GM12878 (cell line): ENCODE measurements at regions not wholly inside any gene's neighbourhood (a gene's known extent, or its start where the extent isn't known, plus 50 kb on each side); places are given as distances from the start of the nearest gene placed in this dataset.

ENCODE experiments used
- ATAC-seq: fragments of 200-7000 bp; cut with Tn5 transposase; 3 replicates; pipeline ENCODE4 v1.9.1; 2020; ENCODE audit warnings: mild to moderate bottlenecking, moderate library complexity
- BruUV-seq: library from RNA; stranded (reverse); fragments of 400-500 nt; replicated peaks from 2 replicates; lab custom pipeline; 2021; lab: Mats Ljungman, UMichigan
- CTCF ChIA-PET: fragments of 300-600 bp; sonication (Branson Sonifier 250); formaldehyde crosslinking; extraction: SDS; loops from one replicate; lab custom pipeline; 2021; ENCODE audit warnings: inconsistent platforms; lab: Yijun Ruan, JAX
- POLR2A ChIA-PET: fragments of 350-600 bp; formaldehyde crosslinking; extraction: SDS; loops from one replicate; lab custom pipeline; 2021; ENCODE audit warnings: inconsistent platforms; lab: Charles Lee
- RAD21 ChIA-PET: fragments of 300-600 bp; sonication (Branson Sonifier 250); formaldehyde crosslinking; loops from one replicate; lab custom pipeline; 2023; ENCODE audit warnings: antibody characterized with exemption; ENCODE audit not compliant: unreplicated experiment; lab: Charles Lee
- SMC1A ChIA-PET: fragments of 300-600 bp; sonication (Branson Sonifier 250); formaldehyde crosslinking; loops from one replicate; lab custom pipeline; 2023; ENCODE audit not compliant: unreplicated experiment, uncharacterized antibody; lab: Charles Lee
- DNase-seq: peaks from one replicate; pipeline ENCODE4 v3.0.0-alpha.2; 2011; ENCODE audit warnings: low read depth, low spot score
- FAIRE-seq: peaks from 3 replicates; lab custom pipeline; 2011; peaks lifted over from hg19 to GRCh38; lab: Jason Lieb, UNC
- H2AFZ ChIP-seq: 2 replicates; pipeline ENCODE4 v1.6.0; 2011; ENCODE audit warnings: low read depth, low read length, control low read depth; ENCODE audit not compliant: control insufficient read depth
- H3K27ac ChIP-seq: 2 replicates; pipeline ENCODE4 v1.5.1; 2011; ENCODE audit warnings: control low read depth; ENCODE audit not compliant: control insufficient read depth, insufficient read depth
- H3K27me3 ChIP-seq, 2 experiments: replicated peaks in 1 of 2; 2 replicates each; pipeline versions ENCODE4 v1.6.0 to v1.6.1; 2011; ENCODE audit warnings: low read length in 1 of 2; ENCODE audit not compliant: control insufficient read depth in 2 of 2, insufficient read depth in 2 of 2
- H3K36me3 ChIP-seq, 2 experiments: 2 replicates each; pipeline ENCODE4 v1.5.1; 2011; ENCODE audit warnings: low read length in 1 of 2; ENCODE audit not compliant: control insufficient read depth in 2 of 2, insufficient read depth in 2 of 2
- H3K4me1 ChIP-seq: 2 replicates; pipeline ENCODE4 v1.6.1; 2011; ENCODE audit warnings: mild to moderate bottlenecking, low read length, moderate library complexity, mixed read lengths; ENCODE audit not compliant: control insufficient read depth, insufficient read depth
- H3K4me2 ChIP-seq: 2 replicates; pipeline ENCODE4 v1.6.0; 2011; ENCODE audit warnings: control low read depth; ENCODE audit not compliant: control insufficient read depth, insufficient read depth
- H3K4me3 ChIP-seq: fragments of 200-600 bp; sonication (generic); 2 replicates; pipeline ENCODE4 v1.5.1; 2016
- H3K79me2 ChIP-seq: 2 replicates; pipeline ENCODE4 v1.6.0; 2011; ENCODE audit warnings: low read length; ENCODE audit not compliant: control insufficient read depth, insufficient read depth
- H3K9ac ChIP-seq: 2 replicates; pipeline ENCODE4 v1.8.0; 2011; ENCODE audit warnings: low read length, control low read depth, mixed read lengths; ENCODE audit not compliant: control insufficient read depth, insufficient read depth
- H3K9me3 ChIP-seq: replicated peaks from 3 replicates; pipeline ENCODE4 v1.5.1; 2011; ENCODE audit warnings: mild to moderate bottlenecking, low read length; ENCODE audit not compliant: control insufficient read depth, insufficient read depth
- H4K20me1 ChIP-seq: 2 replicates; pipeline ENCODE4 v1.6.0; 2011; ENCODE audit not compliant: control insufficient read depth, insufficient read depth
- ASH2L ChIP-seq: fragments of 300-600, 200-600 bp; sonication (generic); IDR thresholded peaks from 2 replicates; pipeline ENCODE4 v1.6.1; 2017; ENCODE audit warnings: low read depth, mild to moderate bottlenecking, borderline replicate concordance
- BCL11A ChIP-seq: IDR thresholded peaks from 2 replicates; pipeline ENCODE4 v1.6.1; 2011; ENCODE audit warnings: low read depth, low read length
- CREB1 ChIP-seq: IDR thresholded peaks from 2 replicates; pipeline ENCODE4 v1.6.1; 2012; ENCODE audit warnings: low read depth, mild to moderate bottlenecking, inconsistent platforms
- EED ChIP-seq: sonication (generic); IDR thresholded peaks from 2 replicates; pipeline ENCODE4 v1.6.1; 2016; ENCODE audit warnings: antibody characterized with exemption, low read depth
- EP300 ChIP-seq, 2 experiments: fragments of 150-350 bp in 1 of 2; IDR thresholded peaks; 2 replicates each; pipeline ENCODE4 v1.6.1; 2011 to 2012; ENCODE audit warnings: low read depth in 2 of 2, low read length in 2 of 2, borderline replicate concordance in 1 of 2, improper control_type of control experiment in 1 of 2, inconsistent platforms in 1 of 2; ENCODE audit not compliant: control insufficient read depth in 1 of 2
- HDAC2 ChIP-seq: fragments of 200-600 bp; sonication (generic); IDR thresholded peaks from 2 replicates; pipeline ENCODE4 v1.6.1; 2017
- IRF4 ChIP-seq: IDR thresholded peaks from 2 replicates; pipeline ENCODE4 v1.6.1; 2011; ENCODE audit warnings: low read depth, low read length
- NR2F1 ChIP-seq: fragments of 450-650 bp; conservative IDR thresholded peaks from 2 replicates; pipeline ENCODE4 v1.6.1; 2017; ENCODE audit warnings: mild to moderate bottlenecking
- STAT1 ChIP-seq: fragments of 450-650 bp; conservative IDR thresholded peaks from 2 replicates; pipeline ENCODE4 v1.6.1; 2014; ENCODE audit warnings: antibody characterized with exemption, mild to moderate bottlenecking
- YBX1 ChIP-seq: fragments of 450-650 bp; IDR thresholded peaks from 2 replicates; pipeline ENCODE4 v1.6.1; 2016; ENCODE audit warnings: antibody characterized with exemption
- ZNF207 ChIP-seq: fragments of 450-650 bp; IDR thresholded peaks from 2 replicates; pipeline ENCODE4 v1.6.1; 2014; ENCODE audit warnings: antibody characterized with exemption, mild to moderate bottlenecking, borderline replicate concordance
- WGBS: methylation state at CpG from one replicate; pipeline ENCODE4 v1.1.6; 2016; ENCODE audit warnings: low lambda C conversion rate; ENCODE audit not compliant: insufficient replicate concordance, insufficient coverage; ENCODE audit errors: missing lambda C conversion rate; 5-methylcytosine and 5-hydroxymethylcytosine counted together
- in situ Hi-C: fragments of 300-500 bp; cut with MboI; formaldehyde crosslinking; loops from 9 replicates; pipeline ENCODE4 v1.14.3; 2018; ENCODE audit warnings: mixed read lengths
- intact Hi-C: fragments of 100-400 bp; cut with micrococcal nuclease; formaldehyde crosslinking; loops from one replicate; pipeline ENCODE4 v1.14.2; 2022; ENCODE audit not compliant: unreplicated experiment
- TF ChIP-seq, protein P1 (sequence below): fragments of 450-650 bp; IDR thresholded peaks from 2 replicates; pipeline ENCODE4 v1.6.1; 2014; ENCODE audit warnings: mild to moderate bottlenecking
- TF ChIP-seq, protein P2 (sequence below): fragments of 150-350 bp; IDR thresholded peaks from 2 replicates; pipeline ENCODE4 v1.6.1; 2014; ENCODE audit warnings: mild to moderate bottlenecking, low read depth, low read length
- TF ChIP-seq, protein P3 (sequence below): IDR thresholded peaks from 2 replicates; pipeline ENCODE4 v1.6.1; 2011; ENCODE audit warnings: low read depth, mild to moderate bottlenecking, low read length, moderate library complexity, borderline replicate concordance; ENCODE audit errors: extremely low read depth
- TF ChIP-seq, protein P4 (sequence below): fragments of 450-650 bp; IDR thresholded peaks from 2 replicates; pipeline ENCODE4 v1.6.1; 2017; ENCODE audit warnings: mild to moderate bottlenecking, moderate library complexity

DNA sequence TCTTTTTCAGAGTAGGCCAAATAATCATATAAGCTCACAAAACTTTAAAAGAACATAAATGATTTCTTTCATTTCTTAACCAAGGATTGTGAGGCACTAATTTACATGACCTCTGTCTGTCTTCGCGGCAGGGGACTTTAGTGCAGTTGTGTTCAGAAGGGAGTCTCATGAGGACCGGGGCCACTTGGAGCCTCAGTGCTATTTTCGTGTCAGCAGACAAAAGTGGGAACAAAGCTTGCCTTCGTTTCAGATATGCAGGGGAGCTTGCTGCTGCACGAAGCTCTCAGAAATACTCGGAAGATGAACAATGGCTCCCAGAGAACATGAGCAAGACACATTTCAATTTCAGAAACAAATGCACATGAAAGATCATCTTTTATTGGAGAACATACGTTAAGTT is 497.0 kb downstream of the CDH26 start (continued):
- TF ChIP-seq, protein P1, sequence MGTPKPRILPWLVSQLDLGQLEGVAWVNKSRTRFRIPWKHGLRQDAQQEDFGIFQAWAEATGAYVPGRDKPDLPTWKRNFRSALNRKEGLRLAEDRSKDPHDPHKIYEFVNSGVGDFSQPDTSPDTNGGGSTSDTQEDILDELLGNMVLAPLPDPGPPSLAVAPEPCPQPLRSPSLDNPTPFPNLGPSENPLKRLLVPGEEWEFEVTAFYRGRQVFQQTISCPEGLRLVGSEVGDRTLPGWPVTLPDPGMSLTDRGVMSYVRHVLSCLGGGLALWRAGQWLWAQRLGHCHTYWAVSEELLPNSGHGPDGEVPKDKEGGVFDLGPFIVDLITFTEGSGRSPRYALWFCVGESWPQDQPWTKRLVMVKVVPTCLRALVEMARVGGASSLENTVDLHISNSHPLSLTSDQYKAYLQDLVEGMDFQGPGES, result no peak

DNA sequence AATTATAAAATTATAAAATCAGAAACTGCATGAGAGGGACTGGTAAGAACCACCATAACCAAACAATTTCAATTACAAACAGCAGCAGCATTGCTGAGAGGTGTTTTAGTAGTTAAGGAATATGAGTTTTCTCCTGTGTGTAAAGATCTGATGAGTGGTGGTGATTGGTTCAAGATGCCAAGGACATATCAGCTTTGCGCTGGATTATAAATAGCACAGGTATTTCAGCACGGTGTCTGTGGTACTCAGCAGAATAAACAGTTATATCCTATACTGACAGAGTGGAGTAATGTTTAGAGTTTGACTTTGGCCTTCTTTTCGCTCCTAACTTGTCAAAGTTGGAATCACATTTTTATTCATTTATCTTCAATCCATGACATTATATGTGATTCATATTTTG is 501.0 kb downstream of the CDH26 start:
- ChIA-PET RAD21 (no interaction called here), POLR2A (no interaction called here), SMC1A (no interaction called here), CTCF (no interaction called here)
- Histone ChIP-seq H3K27ac (no peak overlapping the region), H4K20me1 (no peaks in the 10 kb centered on the region), H3K27me3 (no peaks in the 10 kb centered on the region), H3K36me3 (no peaks in the 10 kb centered on the region), H3K9ac (no peak overlapping the region), H3K4me2 (no peak overlapping the region), H3K9me3 (no peaks in the 10 kb centered on the region; the same call in 2 of the 3 replicates), H3K79me2 (no peaks in the 10 kb centered on the region), H3K4me1 (no peaks in the 10 kb centered on the region), H3K4me3 (no peak overlapping the region), H2AFZ (no peak overlapping the region)
- no peak for DNase-seq
- no TSS peak for BruUV-seq
- WGBS, result 20% methylated on average over 3 of the region's 3 CpGs
- in situ Hi-C loops (no loop called here), intact Hi-C loops (no loop called here)
- ATAC-seq, result no peak
- FAIRE-seq, result no peak
- TF ChIP-seq, protein P2, sequence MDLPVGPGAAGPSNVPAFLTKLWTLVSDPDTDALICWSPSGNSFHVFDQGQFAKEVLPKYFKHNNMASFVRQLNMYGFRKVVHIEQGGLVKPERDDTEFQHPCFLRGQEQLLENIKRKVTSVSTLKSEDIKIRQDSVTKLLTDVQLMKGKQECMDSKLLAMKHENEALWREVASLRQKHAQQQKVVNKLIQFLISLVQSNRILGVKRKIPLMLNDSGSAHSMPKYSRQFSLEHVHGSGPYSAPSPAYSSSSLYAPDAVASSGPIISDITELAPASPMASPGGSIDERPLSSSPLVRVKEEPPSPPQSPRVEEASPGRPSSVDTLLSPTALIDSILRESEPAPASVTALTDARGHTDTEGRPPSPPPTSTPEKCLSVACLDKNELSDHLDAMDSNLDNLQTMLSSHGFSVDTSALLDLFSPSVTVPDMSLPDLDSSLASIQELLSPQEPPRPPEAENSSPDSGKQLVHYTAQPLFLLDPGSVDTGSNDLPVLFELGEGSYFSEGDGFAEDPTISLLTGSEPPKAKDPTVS, result no peak
- TF ChIP-seq EED, result no peak
- TF ChIP-seq, protein P3, sequence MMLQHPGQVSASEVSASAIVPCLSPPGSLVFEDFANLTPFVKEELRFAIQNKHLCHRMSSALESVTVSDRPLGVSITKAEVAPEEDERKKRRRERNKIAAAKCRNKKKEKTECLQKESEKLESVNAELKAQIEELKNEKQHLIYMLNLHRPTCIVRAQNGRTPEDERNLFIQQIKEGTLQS, result no peak
- no peak for TF ChIP-seq NR2F1
- TF ChIP-seq IRF4, result no peak
- no peak for TF ChIP-seq EP300 (IDR thresholded peaks at IDR 0.05; ENCODE audit: borderline replicate concordance in 1 of 2, control insufficient read depth in 1 of 2, low read depth in 2 of 2, low read length in 2 of 2)
- TF ChIP-seq YBX1, result no peak
- TF ChIP-seq BCL11A, result no peak
- no peak for TF ChIP-seq STAT1
- no peak for TF ChIP-seq ZNF207
- TF ChIP-seq ASH2L, result no peak
- no peak for TF ChIP-seq HDAC2
- TF ChIP-seq, protein P4, sequence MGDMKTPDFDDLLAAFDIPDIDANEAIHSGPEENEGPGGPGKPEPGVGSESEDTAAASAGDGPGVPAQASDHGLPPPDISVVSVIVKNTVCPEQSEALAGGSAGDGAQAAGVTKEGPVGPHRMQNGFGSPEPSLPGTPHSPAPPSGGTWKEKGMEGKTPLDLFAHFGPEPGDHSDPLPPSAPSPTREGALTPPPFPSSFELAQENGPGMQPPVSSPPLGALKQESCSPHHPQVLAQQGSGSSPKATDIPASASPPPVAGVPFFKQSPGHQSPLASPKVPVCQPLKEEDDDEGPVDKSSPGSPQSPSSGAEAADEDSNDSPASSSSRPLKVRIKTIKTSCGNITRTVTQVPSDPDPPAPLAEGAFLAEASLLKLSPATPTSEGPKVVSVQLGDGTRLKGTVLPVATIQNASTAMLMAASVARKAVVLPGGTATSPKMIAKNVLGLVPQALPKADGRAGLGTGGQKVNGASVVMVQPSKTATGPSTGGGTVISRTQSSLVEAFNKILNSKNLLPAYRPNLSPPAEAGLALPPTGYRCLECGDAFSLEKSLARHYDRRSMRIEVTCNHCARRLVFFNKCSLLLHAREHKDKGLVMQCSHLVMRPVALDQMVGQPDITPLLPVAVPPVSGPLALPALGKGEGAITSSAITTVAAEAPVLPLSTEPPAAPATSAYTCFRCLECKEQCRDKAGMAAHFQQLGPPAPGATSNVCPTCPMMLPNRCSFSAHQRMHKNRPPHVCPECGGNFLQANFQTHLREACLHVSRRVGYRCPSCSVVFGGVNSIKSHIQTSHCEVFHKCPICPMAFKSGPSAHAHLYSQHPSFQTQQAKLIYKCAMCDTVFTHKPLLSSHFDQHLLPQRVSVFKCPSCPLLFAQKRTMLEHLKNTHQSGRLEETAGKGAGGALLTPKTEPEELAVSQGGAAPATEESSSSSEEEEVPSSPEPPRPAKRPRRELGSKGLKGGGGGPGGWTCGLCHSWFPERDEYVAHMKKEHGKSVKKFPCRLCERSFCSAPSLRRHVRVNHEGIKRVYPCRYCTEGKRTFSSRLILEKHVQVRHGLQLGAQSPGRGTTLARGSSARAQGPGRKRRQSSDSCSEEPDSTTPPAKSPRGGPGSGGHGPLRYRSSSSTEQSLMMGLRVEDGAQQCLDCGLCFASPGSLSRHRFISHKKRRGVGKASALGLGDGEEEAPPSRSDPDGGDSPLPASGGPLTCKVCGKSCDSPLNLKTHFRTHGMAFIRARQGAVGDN, result no peak
- TF ChIP-seq CREB1, result no peak
